ENCODE measurements at regions not wholly inside any gene's neighbourhood (a gene's known extent, or its start where the extent isn't known, plus 50 kb on each side); places are given as distances from the start of the nearest gene placed in this dataset.

DNA sequence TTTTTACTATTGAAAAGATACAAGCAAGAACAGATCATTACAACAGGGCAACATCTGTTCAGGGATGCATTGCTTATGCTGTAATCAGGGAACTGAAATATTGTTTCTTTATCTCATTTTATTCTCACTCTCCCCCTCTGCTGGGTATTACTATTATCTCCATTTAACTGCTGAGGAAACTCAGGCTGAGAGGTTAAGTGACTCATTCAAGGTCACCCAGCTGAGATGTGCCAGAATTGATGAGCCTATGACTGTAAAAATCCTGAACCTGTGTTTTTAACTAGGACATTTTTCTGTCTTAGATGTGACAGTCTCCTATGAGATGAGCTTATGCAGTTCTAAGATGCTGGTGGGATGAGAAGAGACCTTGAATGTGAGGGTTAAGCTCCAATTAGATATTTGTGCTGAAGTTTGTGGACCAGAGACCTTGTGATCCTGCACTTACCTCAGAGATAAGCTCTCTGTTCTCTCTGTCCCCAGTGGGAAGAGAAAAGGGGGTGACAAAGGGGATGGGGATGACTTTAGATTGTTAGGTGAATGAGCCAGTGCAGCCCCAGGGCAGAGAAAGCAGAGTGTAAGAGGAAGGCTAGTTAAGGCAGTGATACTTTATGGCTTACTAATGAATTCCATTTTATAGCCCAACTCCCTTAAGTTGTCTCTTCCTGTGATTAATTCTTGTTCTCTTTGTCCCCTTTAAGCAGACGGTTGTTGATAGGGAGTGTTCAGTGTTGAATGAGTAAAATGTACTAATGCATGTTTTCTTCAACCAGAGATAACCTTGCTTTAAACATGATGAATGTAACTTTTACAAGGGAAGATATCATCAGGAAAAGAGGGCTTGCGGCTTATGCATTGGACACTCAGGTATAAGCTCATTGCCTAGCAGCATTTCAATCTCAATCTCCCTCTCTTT, 111.4 kb downstream of the HLX start:
- H3K36me3 ChIP-seq (replicated peaks in 1 of 2; ENCODE audit: control extremely low read depth in 1 of 2, control insufficient read depth in 1 of 2, extremely low read depth in 1 of 2, insufficient read depth in 2 of 2, low read length in 1 of 2): no peaks in the 10 kb centered on the region
- H3K9me3 Mint-ChIP-seq (ENCODE audit: insufficient read depth): peaks cover 11% of the 10 kb centered on the region
- H3K27me3 Mint-ChIP-seq: no peaks in the 10 kb centered on the region
- intact Hi-C loops (cut with micrococcal nuclease): no loop called here
- H3K9ac ChIP-seq (ENCODE audit: low read length): no peak overlapping the region
- H2AFZ ChIP-seq (ENCODE audit: insufficient read depth, low read depth, low read length, poor library complexity, severe bottlenecking): no peak overlapping the region
- peaks cover 0 to 19% (median 10%) of the 10 kb centered on the region in 3 donors for H3K9me3 ChIP-seq (ENCODE audit: control extremely low read depth in 1 of 3, control insufficient read depth in 2 of 3, insufficient read depth in 1 of 3, low read length in 2 of 3)
- CTCF ChIA-PET: interaction anchor here (0.6 kb wide), 1 partner anchor 753 kb away, joined by 5 read pairs; no protein-coding TSS in a partner anchor
- no peak overlapping the region for H3K4me3 ChIP-seq (ENCODE audit: control extremely low read depth in 1 of 5, extremely low read depth in 1 of 5, insufficient read depth in 1 of 5, low read depth in 2 of 5, low read length in 4 of 5)
- no peaks in the 10 kb centered on the region for H3K4me1 ChIP-seq (ENCODE audit: control insufficient read depth in 2 of 2, insufficient read depth in 2 of 2, low read length in 2 of 2)
- no peaks in the 10 kb centered on the region for H4K20me1 ChIP-seq (ENCODE audit: control insufficient read depth, insufficient read depth, low read length, poor library complexity, severe bottlenecking)
- TF ChIP-seq, protein P1, sequence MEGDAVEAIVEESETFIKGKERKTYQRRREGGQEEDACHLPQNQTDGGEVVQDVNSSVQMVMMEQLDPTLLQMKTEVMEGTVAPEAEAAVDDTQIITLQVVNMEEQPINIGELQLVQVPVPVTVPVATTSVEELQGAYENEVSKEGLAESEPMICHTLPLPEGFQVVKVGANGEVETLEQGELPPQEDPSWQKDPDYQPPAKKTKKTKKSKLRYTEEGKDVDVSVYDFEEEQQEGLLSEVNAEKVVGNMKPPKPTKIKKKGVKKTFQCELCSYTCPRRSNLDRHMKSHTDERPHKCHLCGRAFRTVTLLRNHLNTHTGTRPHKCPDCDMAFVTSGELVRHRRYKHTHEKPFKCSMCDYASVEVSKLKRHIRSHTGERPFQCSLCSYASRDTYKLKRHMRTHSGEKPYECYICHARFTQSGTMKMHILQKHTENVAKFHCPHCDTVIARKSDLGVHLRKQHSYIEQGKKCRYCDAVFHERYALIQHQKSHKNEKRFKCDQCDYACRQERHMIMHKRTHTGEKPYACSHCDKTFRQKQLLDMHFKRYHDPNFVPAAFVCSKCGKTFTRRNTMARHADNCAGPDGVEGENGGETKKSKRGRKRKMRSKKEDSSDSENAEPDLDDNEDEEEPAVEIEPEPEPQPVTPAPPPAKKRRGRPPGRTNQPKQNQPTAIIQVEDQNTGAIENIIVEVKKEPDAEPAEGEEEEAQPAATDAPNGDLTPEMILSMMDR (IDR thresholded peaks at IDR 0.05): no peak
- TF ChIP-seq EZH2 (IDR thresholded peaks at IDR 0.05; ENCODE audit: borderline replicate concordance, insufficient read depth, low read depth, low read length, poor library complexity, severe bottlenecking): no peak
- POLR2A ChIA-PET: no interaction called here
- no peak overlapping the region for H3K27ac ChIP-seq (ENCODE audit: low read length in 2 of 2)
- no peak overlapping the region for H3K27ac Mint-ChIP-seq
- WGBS (ENCODE audit: insufficient coverage): 100% methylated on average over 1 of the region's 2 CpGs
- DNase-seq (no peak), ATAC-seq (ENCODE audit: low read depth) (no peak)
- H3K4me1 Mint-ChIP-seq: peaks cover 7% of the 10 kb centered on the region
- H3K4me2 ChIP-seq (replicated peaks; ENCODE audit: low read depth, low read length, poor library complexity, severe bottlenecking): no peak overlapping the region
- H3K27me3 ChIP-seq (replicated peaks in 1 of 4; ENCODE audit: control extremely low read depth in 1 of 4, control insufficient read depth in 3 of 4, insufficient read depth in 4 of 4, low read length in 3 of 4): no peaks in the 10 kb centered on the region
- no peaks in the 10 kb centered on the region for H3K79me2 ChIP-seq (ENCODE audit: control insufficient read depth, insufficient read depth, low read length)
- H3K4me3 Mint-ChIP-seq: no peak overlapping the region

DNA sequence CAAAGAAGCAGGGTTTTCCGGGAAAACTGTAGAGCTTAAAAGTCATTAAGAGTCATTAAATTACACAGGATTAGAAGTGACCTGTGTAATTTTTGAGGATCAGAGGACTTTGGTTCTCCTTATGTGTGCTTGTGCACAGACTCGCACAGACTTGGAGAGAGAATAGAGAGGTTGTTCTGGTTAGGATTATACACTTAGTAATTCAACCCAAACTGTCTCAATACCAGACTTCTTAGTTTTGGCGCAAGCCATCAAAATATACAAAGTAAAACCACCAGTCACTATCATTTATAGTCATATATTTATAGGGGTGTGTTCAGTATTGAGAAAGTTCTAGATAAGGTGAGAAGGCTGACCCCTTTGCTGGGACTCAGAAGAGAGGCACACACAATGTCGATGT, 112.3 kb downstream of the HLX start:
- Mint-ChIP-seq H3K9me3 (ENCODE audit: insufficient read depth) (peaks cover 11% of the 10 kb centered on the region), H3K4me3 (no peak overlapping the region), H3K27ac (no peak overlapping the region), H3K27me3 (no peaks in the 10 kb centered on the region), H3K4me1 (peaks cover 7% of the 10 kb centered on the region)
- no peak for ATAC-seq (ENCODE audit: low read depth)
- H3K27ac ChIP-seq (ENCODE audit: low read length in 2 of 2): no peak overlapping the region
- H3K27me3 ChIP-seq (replicated peaks in 1 of 4; ENCODE audit: control extremely low read depth in 1 of 4, control insufficient read depth in 3 of 4, insufficient read depth in 4 of 4, low read length in 3 of 4): no peaks in the 10 kb centered on the region
- CTCF ChIA-PET: no interaction called here
- no peaks in the 10 kb centered on the region for H3K4me1 ChIP-seq (ENCODE audit: control insufficient read depth in 2 of 2, insufficient read depth in 2 of 2, low read length in 2 of 2)
- no peak for DNase-seq
- intact Hi-C loops (cut with micrococcal nuclease): no loop called here
- POLR2A ChIA-PET: no interaction called here
- no peak overlapping the region for H3K4me3 ChIP-seq (ENCODE audit: control extremely low read depth in 1 of 5, extremely low read depth in 1 of 5, insufficient read depth in 1 of 5, low read depth in 2 of 5, low read length in 4 of 5)
- H4K20me1 ChIP-seq (ENCODE audit: control insufficient read depth, insufficient read depth, low read length, poor library complexity, severe bottlenecking): no peaks in the 10 kb centered on the region
- no peak overlapping the region for H3K4me2 ChIP-seq (replicated peaks; ENCODE audit: low read depth, low read length, poor library complexity, severe bottlenecking)
- no peak overlapping the region for H2AFZ ChIP-seq (ENCODE audit: insufficient read depth, low read depth, low read length, poor library complexity, severe bottlenecking)
- no peaks in the 10 kb centered on the region for H3K79me2 ChIP-seq (ENCODE audit: control insufficient read depth, insufficient read depth, low read length)
- no peak overlapping the region for H3K9ac ChIP-seq (ENCODE audit: low read length)
- no peaks in the 10 kb centered on the region for H3K36me3 ChIP-seq (replicated peaks in 1 of 2; ENCODE audit: control extremely low read depth in 1 of 2, control insufficient read depth in 1 of 2, extremely low read depth in 1 of 2, insufficient read depth in 2 of 2, low read length in 1 of 2)
- H3K9me3 ChIP-seq (ENCODE audit: control extremely low read depth in 1 of 3, control insufficient read depth in 2 of 3, insufficient read depth in 1 of 3, low read length in 2 of 3): peaks cover 0 to 19% (median 10%) of the 10 kb centered on the region in 3 donors
- TF ChIP-seq, protein P1 (IDR thresholded peaks at IDR 0.05): no peak
- no peak for TF ChIP-seq EZH2 (IDR thresholded peaks at IDR 0.05; ENCODE audit: borderline replicate concordance, insufficient read depth, low read depth, low read length, poor library complexity, severe bottlenecking)
- WGBS (ENCODE audit: insufficient coverage): no CpG with 5 or more reads among the region's 4 CpGs

All from B cell (primary cell).